ENCODE measurements at regions not wholly inside any gene's neighbourhood (a gene's known extent, or its start where the extent isn't known, plus 50 kb on each side); places are given as distances from the start of the nearest gene placed in this dataset.
"Not testable (repeated sequence)": the region's sequence is repeated elsewhere in the genome, so short reads cannot be mapped to it uniquely, and the experiment has no call there.

DNA sequence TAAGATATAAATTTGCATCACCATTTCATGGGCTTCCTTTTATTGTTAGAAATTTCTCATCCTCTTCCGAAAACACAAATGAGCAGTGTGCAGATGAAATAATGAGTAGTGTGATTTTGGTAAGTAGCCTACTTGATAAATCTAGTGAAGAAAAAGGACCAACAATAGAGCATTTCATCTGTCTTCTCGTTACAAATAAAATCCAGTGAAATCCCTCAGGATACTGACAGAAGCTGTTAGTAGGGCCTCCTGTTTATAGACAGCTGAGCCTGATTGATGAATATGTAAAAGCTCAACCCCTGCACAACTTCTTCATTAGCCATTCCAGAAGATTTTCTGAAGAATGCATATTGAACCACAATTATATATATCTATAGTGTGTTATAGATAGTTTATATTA is 363.7 kb upstream of the EPHA6 start:
- no peak for TF ChIP-seq POLR2A (IDR thresholded peaks at IDR 0.05)
- Histone ChIP-seq H3K9me3 (peaks cover 0 to 2% (median 0%) of the 10 kb centered on the region in 3 donors), H3K27me3 (no peaks in the 10 kb centered on the region), H3K4me1 (no peaks in the 10 kb centered on the region), H3K36me3 (no peaks in the 10 kb centered on the region), H3K27ac (no peak overlapping the region), H3K4me3 (no peak overlapping the region)
- intact Hi-C loops (cut with DNase I; ENCODE audit: low total_unique reads), result no loop called here
- DNase-seq (no peak), ATAC-seq (no peak)
- in situ Hi-C loops (cut with MboI; ENCODE audit: low sequenced_read_pairs in 4 of 4), result no loop called here

DNA sequence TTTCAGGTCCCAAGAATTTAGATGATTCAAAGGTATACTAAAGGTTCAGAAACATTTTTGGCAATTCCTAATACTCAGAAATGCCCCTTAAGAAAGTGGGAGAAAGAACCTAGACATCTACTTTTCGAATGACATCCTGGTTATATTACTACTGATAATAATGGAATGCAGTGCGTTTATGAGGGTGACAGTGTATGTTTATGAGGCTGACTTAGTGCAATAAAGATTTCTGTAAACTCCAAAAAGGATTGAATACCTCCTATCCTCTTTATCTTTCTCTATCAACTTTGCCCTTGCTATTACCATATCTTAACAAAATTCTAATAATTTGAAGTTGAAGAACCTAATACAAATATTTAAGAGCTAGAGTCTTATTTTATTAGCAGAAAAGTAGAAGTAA is 348.9 kb upstream of the EPHA6 start:
- intact Hi-C loops (cut with DNase I; ENCODE audit: low total_unique reads), result no loop called here
- no peak overlapping the region for H3K27ac ChIP-seq
- ATAC-seq (no peak), DNase-seq (no peak)
- no peaks in the 10 kb centered on the region for H3K9me3 ChIP-seq
- H3K4me3 ChIP-seq, result no peak overlapping the region
- H3K4me1 ChIP-seq, result no peaks in the 10 kb centered on the region
- no peaks in the 10 kb centered on the region for H3K27me3 ChIP-seq
- in situ Hi-C loops (cut with MboI; ENCODE audit: low sequenced_read_pairs in 4 of 4), result no loop called here
- no peaks in the 10 kb centered on the region for H3K36me3 ChIP-seq
- TF ChIP-seq POLR2A (IDR thresholded peaks at IDR 0.05), result no peak

DNA sequence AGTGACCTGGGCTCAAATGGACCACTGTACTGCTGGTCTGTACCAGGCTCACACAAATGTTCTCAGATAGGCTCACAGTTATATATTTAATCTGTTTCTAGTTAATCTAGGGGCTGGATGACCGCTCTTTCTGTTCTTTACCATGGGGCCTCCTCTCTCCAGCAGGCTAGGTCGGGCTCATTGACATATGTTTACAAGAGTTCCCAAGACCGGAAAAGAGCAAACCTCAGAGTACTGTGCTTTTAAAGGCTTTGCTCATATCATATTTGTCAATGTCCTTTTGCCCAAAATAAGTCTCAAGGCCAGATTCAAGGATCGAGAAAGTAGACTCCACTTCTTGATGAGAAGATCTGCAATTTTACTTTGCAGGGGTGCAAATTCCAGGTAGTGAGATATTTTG is 348.0 kb upstream of the EPHA6 start:
- no peaks in the 10 kb centered on the region for H3K27me3 ChIP-seq
- in situ Hi-C loops (cut with MboI; ENCODE audit: low sequenced_read_pairs in 4 of 4) (no loop called here), intact Hi-C loops (cut with DNase I; ENCODE audit: low total_unique reads) (no loop called here)
- TF ChIP-seq POLR2A (IDR thresholded peaks at IDR 0.05), result no peak
- TF ChIP-seq, protein P1, sequence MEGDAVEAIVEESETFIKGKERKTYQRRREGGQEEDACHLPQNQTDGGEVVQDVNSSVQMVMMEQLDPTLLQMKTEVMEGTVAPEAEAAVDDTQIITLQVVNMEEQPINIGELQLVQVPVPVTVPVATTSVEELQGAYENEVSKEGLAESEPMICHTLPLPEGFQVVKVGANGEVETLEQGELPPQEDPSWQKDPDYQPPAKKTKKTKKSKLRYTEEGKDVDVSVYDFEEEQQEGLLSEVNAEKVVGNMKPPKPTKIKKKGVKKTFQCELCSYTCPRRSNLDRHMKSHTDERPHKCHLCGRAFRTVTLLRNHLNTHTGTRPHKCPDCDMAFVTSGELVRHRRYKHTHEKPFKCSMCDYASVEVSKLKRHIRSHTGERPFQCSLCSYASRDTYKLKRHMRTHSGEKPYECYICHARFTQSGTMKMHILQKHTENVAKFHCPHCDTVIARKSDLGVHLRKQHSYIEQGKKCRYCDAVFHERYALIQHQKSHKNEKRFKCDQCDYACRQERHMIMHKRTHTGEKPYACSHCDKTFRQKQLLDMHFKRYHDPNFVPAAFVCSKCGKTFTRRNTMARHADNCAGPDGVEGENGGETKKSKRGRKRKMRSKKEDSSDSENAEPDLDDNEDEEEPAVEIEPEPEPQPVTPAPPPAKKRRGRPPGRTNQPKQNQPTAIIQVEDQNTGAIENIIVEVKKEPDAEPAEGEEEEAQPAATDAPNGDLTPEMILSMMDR (IDR thresholded peaks at IDR 0.05 in 4 of 5, conservative IDR thresholded peaks at IDR 0.05 in 1 of 5), result no peak
- H3K4me1 ChIP-seq, result no peaks in the 10 kb centered on the region
- H3K4me3 ChIP-seq, result no peak overlapping the region
- no peak for DNase-seq
- H3K9me3 ChIP-seq, result no peaks in the 10 kb centered on the region
- H3K36me3 ChIP-seq, result no peaks in the 10 kb centered on the region
- no peak for ATAC-seq
- H3K27ac ChIP-seq, result no peak overlapping the region

DNA sequence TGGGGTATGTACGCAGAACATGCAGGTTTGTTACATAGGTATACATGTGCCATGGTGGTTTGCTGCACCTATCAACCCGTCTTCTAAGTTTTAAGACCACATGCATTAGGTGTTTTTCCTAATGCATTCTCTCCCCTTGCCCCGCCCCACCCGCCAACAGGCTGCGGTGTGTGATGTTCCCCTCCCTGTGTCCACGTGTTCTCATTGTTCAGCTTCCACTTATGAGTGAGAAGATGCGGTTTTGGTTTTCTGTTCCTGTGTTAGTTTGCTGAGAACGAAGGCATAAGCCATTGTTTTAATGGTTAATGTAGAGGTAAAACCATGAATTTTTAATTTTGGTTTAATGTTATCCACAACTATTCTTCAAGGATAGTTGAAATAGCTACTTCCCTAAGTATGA is 346.8 kb upstream of the EPHA6 start:
- no peak overlapping the region for H3K4me3 ChIP-seq
- TF ChIP-seq POLR2A (IDR thresholded peaks at IDR 0.05), result no peak
- TF ChIP-seq, protein P1 (IDR thresholded peaks at IDR 0.05 in 4 of 5, conservative IDR thresholded peaks at IDR 0.05 in 1 of 5), result no peak
- H3K9me3 ChIP-seq, result no peaks in the 10 kb centered on the region
- intact Hi-C loops (cut with DNase I; ENCODE audit: low total_unique reads) (no loop called here), in situ Hi-C loops (cut with MboI; ENCODE audit: low sequenced_read_pairs in 4 of 4) (no loop called here)
- no peaks in the 10 kb centered on the region for H3K36me3 ChIP-seq
- ATAC-seq (no peak), DNase-seq (no peak)
- no peaks in the 10 kb centered on the region for H3K27me3 ChIP-seq
- no peaks in the 10 kb centered on the region for H3K4me1 ChIP-seq
- H3K27ac ChIP-seq, result no peak overlapping the region

DNA sequence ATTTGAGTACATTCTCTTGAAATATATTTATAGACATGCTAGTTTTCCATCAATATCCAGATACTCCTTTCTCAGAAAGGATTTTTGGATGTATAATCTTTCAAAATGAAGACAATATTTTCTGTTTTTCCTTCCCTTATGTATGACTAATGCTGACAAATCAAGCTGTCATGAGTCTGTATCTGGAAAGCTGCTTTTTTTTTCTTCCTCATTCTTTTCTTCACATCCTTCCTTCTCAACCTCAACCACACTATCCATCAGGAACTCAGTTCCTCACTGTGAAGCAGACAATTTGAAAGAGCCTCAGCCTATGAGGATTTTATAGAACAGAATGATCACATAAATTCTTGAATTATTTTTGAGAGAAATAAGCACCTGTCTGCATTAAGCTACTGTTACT is 335.9 kb upstream of the EPHA6 start:
- H3K9me3 ChIP-seq, result no peaks in the 10 kb centered on the region
- in situ Hi-C loops (cut with MboI; ENCODE audit: low sequenced_read_pairs in 4 of 4), result no loop called here
- H3K27me3 ChIP-seq, result no peaks in the 10 kb centered on the region
- no peaks in the 10 kb centered on the region for H3K36me3 ChIP-seq
- no peak overlapping the region for H3K4me3 ChIP-seq
- DNase-seq, result no peak
- TF ChIP-seq, protein P1 (IDR thresholded peaks at IDR 0.05 in 4 of 5, conservative IDR thresholded peaks at IDR 0.05 in 1 of 5), result no peak
- no peak for TF ChIP-seq POLR2A (IDR thresholded peaks at IDR 0.05)
- no peak for ATAC-seq
- no peaks in the 10 kb centered on the region for H3K4me1 ChIP-seq
- no peak overlapping the region for H3K27ac ChIP-seq
- intact Hi-C loops (cut with DNase I; ENCODE audit: low total_unique reads), result no loop called here

DNA sequence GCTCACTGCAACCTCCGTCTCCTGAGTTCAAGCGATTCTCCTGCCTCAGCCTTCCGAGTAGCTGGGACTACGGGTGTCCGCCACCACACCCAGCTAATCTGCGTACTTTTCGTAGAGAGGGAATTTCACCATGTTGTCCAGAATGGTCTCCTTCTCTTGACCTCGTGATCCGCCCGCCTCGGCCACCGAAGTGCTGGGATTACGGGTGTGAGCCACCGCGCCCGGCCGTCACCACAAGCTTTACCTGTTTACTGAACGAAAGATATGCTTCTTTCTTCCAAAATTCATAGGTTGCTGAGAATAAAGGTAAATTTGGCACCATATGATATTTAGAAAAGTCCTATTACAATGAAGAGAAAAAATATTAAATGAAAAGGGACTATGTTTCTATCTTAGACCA is 333.5 kb upstream of the EPHA6 start:
- Histone ChIP-seq H3K4me1 (no peaks in the 10 kb centered on the region), H3K4me3 (no peak overlapping the region), H3K36me3 (no peaks in the 10 kb centered on the region), H3K9me3 (no peaks in the 10 kb centered on the region), H3K27ac (no peak overlapping the region), H3K27me3 (no peaks in the 10 kb centered on the region)
- in situ Hi-C loops (cut with MboI; ENCODE audit: low sequenced_read_pairs in 4 of 4) (no loop called here), intact Hi-C loops (cut with DNase I; ENCODE audit: low total_unique reads) (no loop called here)
- TF ChIP-seq, protein P1 (IDR thresholded peaks at IDR 0.05 in 4 of 5, conservative IDR thresholded peaks at IDR 0.05 in 1 of 5), result no peak
- TF ChIP-seq POLR2A (IDR thresholded peaks at IDR 0.05), result no peak
- ATAC-seq, result no peak
- no peak for DNase-seq

DNA sequence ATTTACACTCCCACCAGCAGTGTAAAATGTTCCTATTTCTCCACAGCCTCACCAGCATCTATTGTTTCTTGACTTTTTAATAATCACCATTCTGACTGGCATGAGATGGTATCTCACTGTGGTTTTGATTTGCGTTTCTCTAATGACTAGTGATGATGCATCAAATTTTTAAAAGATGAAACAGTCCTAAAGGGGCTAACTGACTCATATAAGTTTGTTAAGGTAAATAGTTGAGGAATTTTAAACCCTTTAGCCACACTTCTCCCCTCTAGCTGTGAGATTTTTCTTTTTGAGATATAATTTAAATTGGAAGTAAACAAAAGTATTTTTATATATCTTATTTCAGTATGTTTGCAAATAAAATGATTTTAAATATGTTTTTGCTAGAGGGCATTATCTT is 331.2 kb upstream of the EPHA6 start:
- DNase-seq; intact Hi-C loops (cut with DNase I; ENCODE audit: low total_unique reads); H3K36me3 ChIP-seq; H3K4me3 ChIP-seq; ATAC-seq; H3K27ac ChIP-seq; H3K27me3 ChIP-seq; H3K9me3 ChIP-seq; H3K4me1 ChIP-seq; in situ Hi-C loops (cut with MboI; ENCODE audit: low sequenced_read_pairs in 4 of 4): not testable (repeated sequence)

Data from gastrocnemius medialis (tissue), 4 donors.